HG02884 (cell line): ENCODE measurements at regions not wholly inside any gene's neighbourhood (a gene's known extent, or its start where the extent isn't known, plus 50 kb on each side); places are given as distances from the start of the nearest gene placed in this dataset.

Experiments used
- ATAC-seq: cut with Tn5 transposase; IDR thresholded peaks from one replicate; pipeline ENCODE4 v1.9.1; 2021; ENCODE audit warnings: mild to moderate bottlenecking, moderate library complexity; ENCODE audit not compliant: unreplicated experiment

- no peak for ATAC-seq
Measured at GRCh38 chr13:106714271-106714982, 146.5 kb upstream of the ARGLU1 start.

GRCh38 chr13:106712381-106712780 is 144.4 kb upstream of the ARGLU1 start:
- ATAC-seq, result no peak

- ATAC-seq, result no peak
Measured at GRCh38 chr13:106710266-106710665, 142.3 kb upstream of the ARGLU1 start.

- ATAC-seq, result no peak
Measured at GRCh38 chr13:106709522-106709921, 141.6 kb upstream of the ARGLU1 start.

- no peak for ATAC-seq
Measured at GRCh38 chr13:106702505-106702904, 134.6 kb upstream of the ARGLU1 start.

- no peak for ATAC-seq
Measured at GRCh38 chr13:106701771-106702341, 133.9 kb upstream of the ARGLU1 start.

GRCh38 chr13:106700439-106700838 is 132.5 kb upstream of the ARGLU1 start:
- no peak for ATAC-seq

- no peak for ATAC-seq
Measured at GRCh38 chr13:106700007-106700406, 132.1 kb upstream of the ARGLU1 start.

GRCh38 chr13:106699311-106699710 is 131.4 kb upstream of the ARGLU1 start:
- ATAC-seq, result no peak

- no peak for ATAC-seq
Measured at GRCh38 chr13:106696719-106697118, 128.8 kb upstream of the ARGLU1 start.

GRCh38 chr13:106696140-106696539 is 128.2 kb upstream of the ARGLU1 start:
- ATAC-seq, result no peak

GRCh38 chr13:106695139-106695538 is 127.2 kb upstream of the ARGLU1 start:
- no peak for ATAC-seq

- no peak for ATAC-seq
Measured at GRCh38 chr13:106691861-106692260, 123.9 kb upstream of the ARGLU1 start.

GRCh38 chr13:106691341-106691740 is 123.4 kb upstream of the ARGLU1 start:
- no peak for ATAC-seq

GRCh38 chr13:106690779-106691178 is 122.8 kb upstream of the ARGLU1 start:
- ATAC-seq, result no peak

GRCh38 chr13:106689906-106690305 is 122.0 kb upstream of the ARGLU1 start:
- no peak for ATAC-seq

GRCh38 chr13:106688940-106689339 is 121.0 kb upstream of the ARGLU1 start:
- no peak for ATAC-seq

- no peak for ATAC-seq
Measured at GRCh38 chr13:106686163-106686562, 118.2 kb upstream of the ARGLU1 start.

- no peak for ATAC-seq
Measured at GRCh38 chr13:106685143-106685542, 117.2 kb upstream of the ARGLU1 start.

- ATAC-seq, result no peak
Measured at GRCh38 chr13:106683918-106684317, 116.0 kb upstream of the ARGLU1 start.

- ATAC-seq, result no peak
Measured at GRCh38 chr13:106683179-106683578, 115.2 kb upstream of the ARGLU1 start.

GRCh38 chr13:106681997-106682396 is 114.1 kb upstream of the ARGLU1 start:
- ATAC-seq, result no peak

- no peak for ATAC-seq
Measured at GRCh38 chr13:106681536-106681935, 113.6 kb upstream of the ARGLU1 start.
